Hypothalamus (tissue), 51 donors: ENCODE measurements at regions not wholly inside any gene's neighbourhood (a gene's known extent, or its start where the extent isn't known, plus 50 kb on each side); places are given as distances from the start of the nearest gene placed in this dataset.

Experiments used
- DNase-seq, 51 donors: peaks; one replicate each; lab custom pipeline; 2025; lab: John Stamatoyannopoulos, UW

DNA sequence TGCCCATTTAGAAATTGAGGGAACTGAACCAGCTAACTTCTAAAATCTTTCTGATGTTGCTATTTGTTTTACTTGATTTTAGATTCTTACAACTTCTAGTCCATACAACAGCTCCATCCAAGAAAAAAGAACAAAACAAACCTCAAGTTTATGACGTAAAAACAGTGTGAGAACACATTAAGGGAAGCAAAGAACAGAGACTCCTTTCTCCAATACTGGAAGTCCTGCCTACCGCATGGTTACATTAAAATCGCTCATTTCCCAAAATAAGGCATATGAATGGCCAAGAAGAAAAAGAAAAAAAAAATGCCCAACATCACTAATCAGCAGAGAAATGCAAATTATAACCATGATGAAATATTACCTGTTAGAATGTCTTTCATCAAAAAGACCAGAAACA lies 110.0 kb downstream of the TRIB2 start:
- DNase-seq = no peak

DNA sequence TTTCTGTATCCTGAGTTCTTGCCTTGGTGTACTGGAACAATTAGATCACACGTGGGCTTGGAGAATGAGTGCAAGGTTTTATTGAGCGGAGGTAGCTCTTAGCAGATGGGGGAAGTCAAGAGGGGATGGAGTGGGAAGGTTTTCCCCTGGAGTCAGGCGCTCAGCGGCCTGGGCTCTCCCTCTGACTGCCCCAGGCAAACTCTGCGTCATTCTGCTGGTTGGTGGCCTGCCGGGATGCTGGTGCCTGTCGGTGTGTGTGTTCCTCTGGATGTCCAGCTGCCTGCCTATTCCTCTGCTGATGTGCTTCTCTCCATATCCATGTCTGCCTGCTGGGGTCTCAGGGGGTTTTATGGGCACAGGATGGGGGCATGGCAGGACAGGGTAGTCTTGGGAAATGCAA lies 111.0 kb downstream of the TRIB2 start:
- DNase-seq = no peak

DNA sequence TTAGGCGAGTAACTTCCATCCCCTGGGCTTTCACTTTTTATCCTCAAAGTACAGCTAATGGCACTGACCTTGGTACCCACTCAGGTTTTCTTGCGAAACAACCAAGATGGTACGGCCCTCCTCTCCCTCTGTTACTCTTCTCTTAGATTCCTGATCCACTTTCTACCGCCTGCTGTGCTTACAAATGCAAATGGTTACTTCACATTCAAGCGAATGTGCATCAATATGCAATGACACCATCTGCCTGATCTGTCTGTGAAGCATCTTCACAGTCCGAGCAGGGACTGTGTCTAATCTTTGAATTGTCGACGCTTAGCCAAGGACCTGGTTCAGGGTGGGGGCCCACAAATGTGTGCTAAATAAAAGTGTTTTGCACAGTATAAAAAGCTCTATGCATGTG lies 112.2 kb downstream of the TRIB2 start:
- no peak for DNase-seq

DNA sequence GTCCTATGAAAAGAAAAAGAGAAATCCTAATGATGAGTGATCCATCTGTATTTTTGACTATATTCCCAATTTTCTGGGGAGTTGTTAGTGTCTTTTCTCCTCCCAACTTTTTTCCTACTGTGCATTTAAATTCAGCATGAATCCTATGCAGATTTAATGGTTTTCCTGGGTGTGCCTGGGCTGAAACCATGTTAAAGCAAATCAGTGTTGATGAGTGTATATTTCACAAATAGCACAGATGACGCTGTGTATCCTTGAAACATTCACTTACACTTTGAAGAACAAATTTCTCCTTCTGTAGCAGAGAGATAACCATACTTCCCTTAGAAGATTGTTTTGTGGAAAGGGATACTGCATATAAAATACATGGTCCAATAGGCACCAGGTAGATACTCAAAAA lies 114.3 kb downstream of the TRIB2 start:
- no peak for DNase-seq

DNA sequence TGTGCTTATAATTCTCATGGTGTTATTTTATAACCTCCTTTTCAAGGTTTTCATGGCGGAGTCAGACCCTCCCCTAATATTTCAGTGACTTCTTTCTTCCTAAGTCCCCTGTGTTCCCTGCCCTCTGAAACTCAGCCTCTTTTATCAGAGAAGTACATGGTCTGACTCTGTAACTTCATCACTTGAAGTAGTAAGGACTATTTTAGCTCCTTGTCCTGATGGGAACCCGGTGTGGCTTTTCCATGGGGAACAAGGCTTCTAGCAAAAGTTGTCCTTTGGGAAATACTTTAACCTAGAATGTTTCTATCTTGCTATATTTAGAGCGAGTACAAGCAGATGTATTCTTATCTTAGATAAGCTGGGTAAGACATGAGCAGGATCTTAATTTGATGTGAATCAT lies 117.5 kb downstream of the TRIB2 start:
- DNase-seq = no peak

DNA sequence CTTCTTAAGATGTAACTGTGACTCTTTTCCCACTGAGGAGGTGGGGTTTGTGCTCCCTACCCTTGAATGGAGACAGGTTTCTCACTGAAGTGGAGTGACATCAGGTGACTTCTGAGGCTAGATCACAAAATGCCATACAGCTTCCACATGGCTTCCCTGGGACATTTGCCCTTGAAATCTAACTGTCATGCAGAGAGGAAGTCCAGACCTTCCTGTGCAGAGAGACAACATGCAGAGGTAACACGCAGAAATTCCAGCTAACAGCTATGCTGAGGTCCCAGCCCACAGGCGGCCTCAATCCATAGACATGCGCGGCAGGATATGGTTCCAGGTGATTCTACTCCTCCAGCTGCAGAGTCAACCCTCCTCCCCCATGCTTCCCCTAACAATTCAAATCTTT lies 119.0 kb downstream of the TRIB2 start:
- DNase-seq = no peak

DNA sequence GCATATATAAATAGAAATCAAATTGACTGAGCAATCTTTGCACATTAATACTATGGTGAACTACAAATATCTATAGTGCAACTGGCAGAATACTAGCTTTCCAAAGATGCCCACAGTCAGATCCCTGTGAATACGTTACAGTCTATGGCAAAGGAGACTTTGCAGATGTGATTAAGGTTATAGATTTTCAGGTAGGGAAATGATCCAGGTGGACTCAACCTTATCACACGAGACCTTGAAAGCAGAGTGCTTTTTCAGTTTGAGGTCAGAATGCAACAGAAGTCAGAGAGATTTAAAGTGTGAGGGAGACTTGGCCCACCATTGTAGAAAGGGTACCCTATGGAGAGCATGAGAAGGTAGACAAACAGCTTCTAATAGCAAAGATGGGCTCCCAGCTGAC lies 122.6 kb downstream of the TRIB2 start:
- DNase-seq = no peak

DNA sequence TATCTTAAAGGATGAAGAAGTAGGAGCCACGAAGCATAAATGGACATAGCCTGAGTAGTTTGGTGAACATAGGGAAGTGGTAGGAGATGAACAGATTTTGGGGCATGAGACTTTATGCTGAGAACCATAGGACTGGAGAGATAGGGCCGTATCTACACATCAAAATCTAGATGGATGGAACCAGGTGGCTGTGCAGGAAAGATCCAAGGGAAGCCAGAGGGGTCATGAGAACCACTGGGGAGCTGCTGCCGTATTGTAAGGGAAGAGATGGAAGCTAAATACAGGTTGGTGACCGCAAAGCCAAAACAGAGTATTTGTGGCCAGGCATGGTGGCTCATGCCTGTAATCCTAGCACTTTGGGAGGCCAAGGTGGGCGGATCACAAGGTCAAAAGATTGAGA lies 124.3 kb downstream of the TRIB2 start:
- DNase-seq = no peak

DNA sequence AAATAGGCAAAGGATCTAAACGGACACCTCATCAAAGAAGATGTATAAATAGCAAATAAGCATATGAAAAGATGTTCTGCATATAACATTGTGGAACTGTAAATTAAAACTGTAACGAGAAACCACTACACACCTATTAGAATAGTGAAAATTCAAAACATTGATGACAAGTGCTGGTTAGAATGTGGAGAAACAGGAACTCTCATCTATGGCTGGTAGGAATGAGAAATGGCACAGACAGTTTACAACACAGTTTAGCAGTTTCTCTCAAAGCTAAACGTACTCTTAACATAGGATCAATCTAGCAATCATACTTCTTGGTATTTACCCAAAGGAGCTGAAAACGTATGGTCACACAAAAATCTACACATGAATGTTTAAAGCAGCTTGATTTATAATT lies 126.2 kb downstream of the TRIB2 start:
- no peak for DNase-seq

DNA sequence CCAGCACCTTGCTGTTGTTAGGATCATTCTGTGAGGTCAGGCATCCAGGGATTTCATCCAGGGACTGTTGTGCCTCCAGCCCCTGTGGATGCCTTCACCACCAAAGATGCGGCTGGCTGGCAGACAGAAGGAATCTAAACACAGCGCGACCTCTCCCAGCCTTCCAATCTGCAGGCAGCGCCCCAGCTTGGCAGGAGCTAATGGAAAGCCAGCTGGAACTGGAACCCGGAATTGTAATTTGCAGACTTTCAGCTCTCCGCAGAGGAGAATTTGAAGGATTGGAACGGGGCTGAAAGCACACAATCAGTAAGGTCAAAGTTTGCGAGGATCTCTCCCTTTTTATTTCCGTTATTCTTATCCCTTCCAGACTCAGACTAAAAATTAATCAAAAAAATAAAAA lies 127.8 kb downstream of the TRIB2 start:
- DNase-seq = peak in 5 of 51 donors; percentile 4 to 14 (median 12)

DNA sequence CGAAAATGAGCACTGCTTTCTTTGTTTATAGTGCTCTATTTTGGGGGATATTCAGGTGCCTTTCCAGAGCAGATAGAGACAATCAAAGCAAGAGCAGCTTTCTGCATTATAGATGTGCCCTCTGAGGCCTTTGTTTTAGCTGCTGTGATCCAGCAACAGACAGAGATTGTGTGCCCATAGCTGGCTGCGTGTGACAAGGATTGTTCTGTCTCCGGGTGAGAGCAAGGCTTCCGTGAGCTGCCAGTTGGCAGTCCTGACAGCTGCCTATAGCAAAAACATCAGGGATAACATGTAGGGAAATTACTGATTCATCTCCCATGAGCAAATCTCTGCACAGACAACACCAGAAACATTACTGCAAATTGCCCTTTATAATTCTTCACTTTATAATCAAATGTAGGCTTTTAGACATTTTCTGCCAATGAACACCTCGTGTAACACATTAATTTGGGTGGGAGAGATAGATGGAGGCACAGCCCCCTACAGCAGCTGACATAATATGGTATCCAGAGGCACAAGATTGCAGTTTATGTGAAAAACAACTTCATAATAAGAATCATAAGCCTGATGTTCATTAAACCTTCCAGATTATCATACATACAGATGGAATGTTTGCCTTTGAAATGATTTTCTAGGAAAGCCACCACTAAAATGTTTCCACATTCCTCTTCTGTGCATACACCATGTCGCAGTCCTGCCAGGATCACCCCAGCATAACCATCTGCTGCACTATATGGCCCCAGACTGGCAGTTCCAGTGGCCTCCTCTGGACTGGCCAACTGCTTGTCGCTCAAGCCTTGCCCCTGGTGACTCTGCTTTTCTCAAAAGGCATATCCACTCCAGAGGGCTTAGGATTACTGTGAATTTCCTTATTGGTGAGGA lies 131.2 kb downstream of the TRIB2 start:
- peak in 29 of 51 donors; percentile 3 to 69 (median 28) for DNase-seq

DNA sequence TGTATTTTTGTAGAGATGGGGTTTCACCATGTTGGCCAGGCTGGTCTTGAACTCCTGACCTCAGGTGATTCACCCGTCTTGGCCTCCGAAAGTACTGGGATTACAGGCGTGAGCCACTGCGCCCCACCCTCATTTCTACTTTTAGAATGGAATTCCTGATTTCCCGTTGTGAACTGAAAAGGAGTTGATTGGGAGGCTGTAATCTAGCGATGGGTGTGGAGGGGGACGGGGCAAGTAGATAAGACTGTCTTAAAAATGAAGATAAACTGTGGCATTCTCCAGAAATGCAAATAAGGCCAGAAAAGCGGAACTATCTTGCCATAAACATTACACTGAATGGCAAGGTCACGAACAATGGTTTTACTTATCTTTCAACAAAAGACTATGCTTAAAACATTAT lies 135.4 kb downstream of the TRIB2 start:
- no peak for DNase-seq

DNA sequence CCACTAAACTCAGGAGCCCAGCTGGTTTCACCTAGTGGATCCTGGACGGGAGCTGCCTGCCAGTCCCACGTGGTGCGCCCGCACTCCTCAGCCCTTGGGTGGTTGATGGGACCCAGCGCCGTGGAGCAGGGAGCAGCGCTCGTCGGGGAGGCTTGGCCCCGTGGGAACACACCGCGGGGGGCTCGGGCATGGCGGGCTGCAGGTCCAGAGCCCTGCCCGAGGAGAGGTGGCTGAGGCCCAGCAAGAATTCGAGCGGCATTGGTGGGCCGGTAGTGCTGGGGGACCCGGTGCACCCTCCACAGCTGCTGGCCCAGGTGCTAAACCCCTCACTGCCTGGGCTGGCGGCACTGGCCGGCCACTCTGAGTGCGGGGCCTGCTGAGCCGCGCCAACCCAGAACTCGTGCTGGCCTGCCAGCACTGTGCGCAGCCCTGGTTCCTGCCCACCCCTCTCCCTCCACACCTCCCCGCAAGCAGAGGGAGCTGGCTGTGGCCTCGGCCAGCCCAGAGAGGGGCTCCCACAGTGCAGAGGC lies 137.3 kb downstream of the TRIB2 start:
- no peak for DNase-seq

DNA sequence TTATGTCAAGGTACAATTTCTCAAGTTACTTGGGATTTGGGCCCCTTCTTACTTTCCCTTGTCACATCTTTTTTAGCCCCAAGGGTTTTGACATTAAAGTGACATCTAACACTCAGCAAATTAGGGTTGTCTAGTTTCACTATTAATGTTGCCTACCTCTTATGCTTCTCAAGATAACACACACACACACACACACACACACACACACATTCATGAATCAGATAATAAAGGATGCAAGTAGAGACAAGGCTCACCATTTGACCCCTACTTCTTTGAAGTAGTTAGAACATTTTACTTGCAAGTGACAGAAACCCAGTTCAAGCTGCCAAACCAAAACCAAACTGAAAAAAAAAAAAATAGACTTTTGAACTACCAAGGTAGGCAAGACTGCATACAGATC lies 138.8 kb downstream of the TRIB2 start:
- no peak for DNase-seq

DNA sequence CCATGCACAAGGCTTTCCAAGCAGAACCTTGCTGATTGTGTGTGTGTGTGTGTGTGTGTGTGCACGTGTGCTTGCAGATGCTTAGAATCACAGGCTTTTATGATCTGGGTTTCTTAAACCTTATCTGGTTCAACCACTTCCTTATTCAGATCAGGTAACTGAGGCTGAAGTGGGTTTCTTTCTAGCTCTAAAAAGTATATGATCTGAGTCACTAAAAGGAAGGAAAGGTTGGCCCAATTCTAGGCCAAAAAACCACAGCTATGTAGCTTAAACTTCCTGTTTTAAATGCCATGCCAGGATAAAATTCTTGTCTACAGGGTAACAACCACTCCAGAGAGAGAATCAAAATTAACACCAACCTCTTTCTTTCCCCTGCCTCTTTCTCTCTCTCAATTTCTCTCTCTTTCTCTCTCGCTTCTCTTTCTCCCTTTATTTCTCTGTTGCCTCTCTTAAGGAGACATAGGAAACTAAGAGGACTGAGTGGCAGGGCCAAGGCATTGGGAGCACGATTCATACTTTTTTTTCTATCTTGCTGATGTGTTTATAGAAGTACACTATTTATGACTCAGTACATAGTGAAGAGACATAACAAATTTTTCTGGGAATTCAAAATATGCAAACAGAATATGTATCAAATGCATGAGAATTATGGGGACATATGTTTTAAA lies 140.3 kb downstream of the TRIB2 start:
- DNase-seq = no peak

DNA sequence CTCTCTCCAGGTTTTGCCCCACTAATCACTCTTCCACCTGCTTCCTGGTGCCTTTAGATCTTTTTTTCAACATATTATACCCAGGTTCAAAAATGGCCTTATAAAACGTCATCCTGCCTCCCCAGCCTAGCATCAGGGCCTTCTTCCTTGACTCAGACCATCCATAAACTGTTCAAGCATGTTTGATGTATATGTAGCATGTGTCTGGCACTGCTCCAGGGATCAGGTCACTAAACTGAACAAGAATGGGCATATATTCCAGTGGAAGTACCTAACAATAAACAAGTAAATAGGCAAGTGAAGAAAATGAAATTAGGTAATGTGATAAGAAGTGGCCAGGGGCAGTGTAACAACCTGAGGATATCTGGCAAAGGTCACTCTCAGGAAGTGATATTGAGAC lies 141.2 kb downstream of the TRIB2 start:
- no peak for DNase-seq

DNA sequence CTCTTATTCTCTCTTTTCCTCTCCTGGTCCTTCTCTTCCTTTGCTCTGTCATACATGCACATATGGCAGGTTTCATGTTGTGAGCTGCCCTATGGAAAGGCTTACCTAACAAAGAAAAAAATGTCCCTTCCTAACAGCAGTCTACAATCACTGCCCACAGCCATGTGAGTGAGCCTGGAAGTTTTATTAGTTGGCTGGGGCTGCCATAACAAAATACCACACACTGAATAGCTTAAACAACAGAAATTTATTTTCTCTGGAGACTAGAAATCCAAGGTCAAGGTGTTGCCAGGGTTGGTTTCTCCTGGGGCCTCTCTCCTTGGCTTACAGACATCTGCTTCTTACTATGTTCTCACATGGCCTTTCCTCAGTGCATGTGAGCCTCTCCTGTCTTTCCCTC lies 142.1 kb downstream of the TRIB2 start:
- no peak for DNase-seq

DNA sequence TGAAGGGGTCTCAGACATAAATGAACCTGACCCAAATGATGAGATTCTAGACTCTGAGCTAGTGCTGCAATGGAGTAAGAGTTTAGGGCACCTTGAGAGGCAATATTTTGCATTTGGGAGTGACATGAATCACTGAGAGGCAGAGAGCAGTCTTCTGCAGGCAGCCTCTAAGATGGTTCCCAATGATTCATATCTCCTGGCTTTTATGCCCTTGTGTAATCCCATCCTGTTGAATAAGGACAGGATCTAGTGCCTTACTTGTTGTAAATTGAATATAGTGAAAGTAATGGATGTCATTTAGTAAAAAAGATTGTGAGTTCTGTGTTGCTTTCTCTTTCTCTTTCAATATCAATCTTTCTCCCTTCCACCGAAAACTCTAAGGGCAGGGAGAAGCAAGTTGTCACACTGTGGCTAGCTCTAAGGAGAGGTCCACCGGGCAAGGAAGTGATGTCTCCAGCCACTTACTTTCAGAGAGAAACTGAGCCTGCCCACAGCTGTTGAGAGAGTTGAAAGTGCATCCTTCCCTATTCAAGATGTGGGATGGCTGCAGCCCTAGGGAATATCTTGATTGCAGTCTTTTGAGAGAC lies 144.7 kb downstream of the TRIB2 start:
- DNase-seq = no peak

DNA sequence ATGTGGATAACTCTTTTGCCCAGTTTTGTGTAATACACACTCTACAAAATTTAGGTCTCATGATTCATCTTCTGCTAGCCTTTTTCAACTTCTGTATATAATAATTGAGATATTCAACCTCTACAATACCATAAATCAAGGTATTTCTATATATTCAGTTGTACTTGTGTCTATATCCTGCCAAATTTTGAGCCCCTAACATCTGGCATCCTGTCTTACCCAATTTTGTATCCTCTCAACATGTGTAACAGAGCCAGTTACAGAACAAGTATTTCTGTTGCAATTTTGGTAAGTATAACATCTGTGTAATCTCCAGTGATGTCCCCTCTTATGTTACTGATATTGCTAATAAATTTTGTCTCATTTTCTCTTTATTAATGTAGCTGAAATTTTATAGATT lies 145.8 kb downstream of the TRIB2 start:
- no peak for DNase-seq

DNA sequence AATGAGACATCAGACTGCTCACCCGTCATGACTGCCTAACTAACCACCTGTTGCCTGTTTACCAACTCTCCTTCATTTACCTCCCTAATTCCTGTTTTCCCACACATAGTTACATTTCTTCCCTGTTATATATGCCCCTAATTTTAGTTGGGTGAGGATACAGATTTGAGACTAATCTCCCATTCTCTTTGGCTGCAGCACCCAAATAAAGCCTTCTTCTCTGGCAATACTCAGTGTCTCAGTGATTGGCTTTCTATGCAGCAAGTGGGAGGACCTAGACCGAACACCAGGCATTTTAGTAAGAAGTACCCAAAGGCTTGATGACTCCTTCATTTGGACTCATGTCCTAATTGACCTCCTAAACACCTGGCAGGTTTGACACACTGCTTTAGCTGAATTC lies 147.2 kb downstream of the TRIB2 start:
- no peak for DNase-seq

DNA sequence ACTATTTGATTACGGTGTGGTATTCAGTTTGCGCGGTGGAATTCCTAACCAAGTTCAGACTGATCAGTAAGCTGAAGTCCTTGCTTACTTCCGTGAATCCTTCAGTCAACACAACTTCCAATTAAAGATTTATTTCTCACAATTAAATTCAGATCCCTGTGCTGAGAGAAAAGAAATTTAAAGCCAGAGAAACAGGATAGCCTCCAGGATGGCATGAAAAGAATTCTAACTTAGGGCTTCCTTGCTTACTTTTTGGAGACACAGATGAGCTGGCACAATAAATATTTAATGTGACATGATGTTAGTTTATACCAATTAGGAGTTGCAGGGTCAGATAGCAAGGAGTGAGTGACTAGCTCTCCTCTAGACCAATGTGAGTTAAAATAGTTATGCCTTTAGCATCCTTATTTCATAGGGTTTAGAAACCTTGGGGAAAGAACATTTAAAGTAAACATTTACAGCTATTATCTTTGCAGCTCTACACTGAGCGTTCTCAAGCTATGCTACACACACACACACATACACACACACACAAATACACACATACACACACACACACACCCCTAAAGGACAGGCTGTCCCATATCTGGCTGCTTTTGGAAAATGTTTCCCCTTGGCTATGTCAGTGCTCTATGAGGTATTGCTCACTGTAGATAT lies 151.0 kb downstream of the TRIB2 start:
- DNase-seq = no peak
